GM23338 (cell line): ENCODE measurements at regions not wholly inside any gene's neighbourhood (a gene's known extent, or its start where the extent isn't known, plus 50 kb on each side); places are given as distances from the start of the nearest gene placed in this dataset.

Experiments used
- ATAC-seq: fragments of 200-7000 bp; cut with Tn5 transposase; 3 replicates; pipeline ENCODE4 v1.9.1; 2020
- DNase-seq: peaks from one replicate; pipeline ENCODE4 v3.0.0-alpha.2; 2015; ENCODE audit warnings: low spot score
- H2AFZ ChIP-seq: fragments of 200-600 bp; sonication (generic); 2 replicates; pipeline ENCODE4 v1.8.0; 2016; ENCODE audit warnings: antibody characterized with exemption, mild to moderate bottlenecking, moderate library complexity
- H3F3A ChIP-seq: fragments of 200-600 bp; sonication (generic); replicated peaks from 2 replicates; pipeline ENCODE4 v1.8.0; 2017; ENCODE audit warnings: antibody characterized with exemption, mixed run types, low read depth
- H3K27ac ChIP-seq: fragments of 200-600 bp; sonication (generic); 2 replicates; pipeline ENCODE4 v1.6.1; 2016; ENCODE audit warnings: low read depth
- H3K27me3 ChIP-seq: fragments of 200-600 bp; sonication (generic); 2 replicates; pipeline ENCODE4 v1.8.0; 2016; ENCODE audit warnings: mild to moderate bottlenecking, mixed run types, moderate library complexity; ENCODE audit not compliant: insufficient read depth
- H3K36me3 ChIP-seq: fragments of 200-600 bp; sonication (generic); 2 replicates; pipeline ENCODE4 v1.8.0; 2016; ENCODE audit warnings: mild to moderate bottlenecking; ENCODE audit not compliant: insufficient read depth
- H3K4me1 ChIP-seq: fragments of 200-600 bp; sonication (generic); 2 replicates; pipeline ENCODE4 v1.8.0; 2016; ENCODE audit warnings: mild to moderate bottlenecking, moderate library complexity; ENCODE audit not compliant: insufficient read depth
- H3K4me2 ChIP-seq: fragments of 200-600 bp; sonication (generic); 2 replicates; pipeline ENCODE4 v1.7.1; 2017; ENCODE audit warnings: mixed run types
- H3K4me3 ChIP-seq: fragments of 200-600 bp; sonication (generic); 2 replicates; pipeline ENCODE4 v1.6.1; 2016; ENCODE audit warnings: mixed run types
- H3K79me2 ChIP-seq: fragments of 200-600 bp; sonication (generic); replicated peaks from 2 replicates; pipeline ENCODE4 v1.8.0; 2017; ENCODE audit warnings: mild to moderate bottlenecking; ENCODE audit not compliant: insufficient read depth
- H3K9me2 ChIP-seq: fragments of 200-600 bp; sonication (generic); 2 replicates; pipeline ENCODE4 v1.8.0; 2017; ENCODE audit not compliant: insufficient read depth
- H4K20me1 ChIP-seq: fragments of 200-600 bp; sonication (generic); replicated peaks from 2 replicates; pipeline ENCODE4 v1.8.0; 2017; ENCODE audit warnings: mild to moderate bottlenecking; ENCODE audit not compliant: insufficient read depth
- H3K27ac Mint-ChIP-seq: 2 replicates; pipeline ENCODE4 v1.8.0; 2020; ENCODE audit warnings: inconsistent platforms, mild to moderate bottlenecking, moderate library complexity, mixed read lengths
- H3K27me3 Mint-ChIP-seq: 3 replicates; pipeline ENCODE4 v1.8.0; 2022; ENCODE audit warnings: low read depth, mild to moderate bottlenecking, moderate library complexity, mixed read lengths, inconsistent platforms; ENCODE audit not compliant: insufficient read depth, poor library complexity
- H3K36me3 Mint-ChIP-seq: 3 replicates; pipeline ENCODE4 v1.8.0; 2021; ENCODE audit warnings: low read depth, mild to moderate bottlenecking, inconsistent platforms, moderate library complexity, mixed read lengths
- H3K4me1 Mint-ChIP-seq: 3 replicates; pipeline ENCODE4 v1.8.0; 2020; ENCODE audit warnings: mild to moderate bottlenecking, inconsistent platforms, mixed read lengths
- H3K4me3 Mint-ChIP-seq: 3 replicates; pipeline ENCODE4 v1.8.0; 2021; ENCODE audit warnings: moderate library complexity, mild to moderate bottlenecking, inconsistent platforms, mixed read lengths
- H3K9me3 Mint-ChIP-seq: 3 replicates; pipeline ENCODE4 v1.8.0; 2020; ENCODE audit warnings: moderate library complexity, mild to moderate bottlenecking, inconsistent platforms, mixed read lengths
- CREB1 ChIP-seq: fragments of 250-450 bp; sonication (Bioruptor Pico); IDR thresholded peaks from 2 replicates; pipeline ENCODE4 v1.5.0; 2020; ENCODE audit warnings: low read depth, mild to moderate bottlenecking, moderate library complexity
- EZH2 ChIP-seq: fragments of 200-600 bp; sonication (generic); IDR thresholded peaks from one replicate; pipeline ENCODE4 v1.8.0; 2017; ENCODE audit warnings: antibody characterized with exemption, mild to moderate bottlenecking, low read depth; ENCODE audit not compliant: unreplicated experiment
- EZH2phosphoT487 ChIP-seq: fragments of 200-600 bp; sonication (generic); IDR thresholded peaks from one replicate; pipeline ENCODE4 v1.8.1; 2018; ENCODE audit warnings: antibody characterized with exemption; ENCODE audit not compliant: unreplicated experiment
- JUNB ChIP-seq: IDR thresholded peaks from one replicate; pipeline ENCODE4 v1.6.1; 2016; ENCODE audit warnings: antibody characterized with exemption; ENCODE audit not compliant: unreplicated experiment
- NANOG ChIP-seq: IDR thresholded peaks from 2 replicates; pipeline ENCODE4 v1.6.1; 2016; ENCODE audit warnings: antibody characterized with exemption, borderline replicate concordance
- POLR2AphosphoS5 ChIP-seq: IDR thresholded peaks from 2 replicates; pipeline ENCODE4 v1.6.1; 2016; ENCODE audit warnings: antibody characterized with exemption, low read depth
- STAT1 ChIP-seq: IDR thresholded peaks from one replicate; pipeline ENCODE4 v1.6.1; 2016; ENCODE audit warnings: antibody characterized with exemption; ENCODE audit not compliant: unreplicated experiment
- ZNF114 ChIP-seq: fragments of 250-450 bp; sonication (Bioruptor Pico); IDR thresholded peaks from 2 replicates; pipeline ENCODE4 v1.5.0; 2020; ENCODE audit warnings: mild to moderate bottlenecking, moderate library complexity
- ZNF331 ChIP-seq: fragments of 250-450 bp; sonication (Bioruptor Pico); IDR thresholded peaks from 2 replicates; pipeline ENCODE4 v1.5.0; 2020; ENCODE audit warnings: low read depth, mild to moderate bottlenecking, moderate library complexity
- TF ChIP-seq, protein P1 (sequence below), 2 experiments: fragments of 200-600 bp in 1 of 2; sonication (generic) in 1 of 2; conservative IDR thresholded peaks; 2 replicates each; pipeline versions ENCODE4 v1.5.1 to v1.6.1; 2016 to 2017; ENCODE audit warnings: antibody characterized with exemption in 2 of 2, low read depth in 2 of 2, mild to moderate bottlenecking in 2 of 2, moderate library complexity in 1 of 2
- TF ChIP-seq, protein P2 (sequence below): fragments of 250-450 bp; sonication (Bioruptor Pico); IDR thresholded peaks from 2 replicates; pipeline ENCODE4 v1.5.0; 2020; ENCODE audit warnings: mild to moderate bottlenecking, moderate library complexity
- TF ChIP-seq, protein P3 (sequence below): IDR thresholded peaks from 2 replicates; pipeline ENCODE4 v1.6.1; 2016; ENCODE audit warnings: antibody characterized with exemption
- TF ChIP-seq, protein P4 (sequence below): IDR thresholded peaks from one replicate; pipeline ENCODE4 v1.6.1; 2018; ENCODE audit warnings: antibody characterized with exemption; ENCODE audit not compliant: unreplicated experiment

DNA sequence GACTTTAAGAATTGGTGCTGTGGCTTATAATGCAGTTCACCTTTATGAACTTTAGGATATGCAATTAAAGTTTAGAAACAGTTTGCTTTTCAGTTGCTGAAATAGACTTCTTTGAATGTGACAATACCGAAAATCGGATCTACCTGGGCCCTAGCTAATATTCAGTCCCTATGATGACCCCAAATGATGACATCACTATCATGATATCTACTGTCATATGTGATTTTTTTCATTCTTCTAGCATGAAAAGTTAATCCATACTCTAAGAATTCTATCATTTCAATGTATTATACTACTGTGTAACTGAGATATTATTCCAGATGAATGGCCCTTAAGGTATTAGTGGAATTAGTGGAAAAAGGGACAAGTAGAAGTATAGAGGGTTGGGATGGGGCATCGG, 487.2 kb upstream of the TUSC1 start:
- Histone ChIP-seq H3K27ac (no peak overlapping the region), H3K4me2 (no peak overlapping the region), H3K4me1 (peaks cover 8% of the 10 kb centered on the region; the same call in 1 of the 2 replicates), H2AFZ (no peak overlapping the region), H3K36me3 (no peaks in the 10 kb centered on the region), H3F3A (no peaks in the 10 kb centered on the region), H3K79me2 (no peaks in the 10 kb centered on the region), H3K27me3 (no peaks in the 10 kb centered on the region), H3K4me3 (no peak overlapping the region), H3K9me2 (no peaks in the 10 kb centered on the region; the same call in 1 of the 2 replicates), H4K20me1 (no peaks in the 10 kb centered on the region)
- TF ChIP-seq JUNB = no peak
- no peak for TF ChIP-seq EZH2phosphoT487
- TF ChIP-seq ZNF114 (CRISPR knock-in tag) = no peak
- no peak for TF ChIP-seq CREB1 (CRISPR knock-in tag)
- no peak for TF ChIP-seq EZH2
- TF ChIP-seq, protein P1, sequence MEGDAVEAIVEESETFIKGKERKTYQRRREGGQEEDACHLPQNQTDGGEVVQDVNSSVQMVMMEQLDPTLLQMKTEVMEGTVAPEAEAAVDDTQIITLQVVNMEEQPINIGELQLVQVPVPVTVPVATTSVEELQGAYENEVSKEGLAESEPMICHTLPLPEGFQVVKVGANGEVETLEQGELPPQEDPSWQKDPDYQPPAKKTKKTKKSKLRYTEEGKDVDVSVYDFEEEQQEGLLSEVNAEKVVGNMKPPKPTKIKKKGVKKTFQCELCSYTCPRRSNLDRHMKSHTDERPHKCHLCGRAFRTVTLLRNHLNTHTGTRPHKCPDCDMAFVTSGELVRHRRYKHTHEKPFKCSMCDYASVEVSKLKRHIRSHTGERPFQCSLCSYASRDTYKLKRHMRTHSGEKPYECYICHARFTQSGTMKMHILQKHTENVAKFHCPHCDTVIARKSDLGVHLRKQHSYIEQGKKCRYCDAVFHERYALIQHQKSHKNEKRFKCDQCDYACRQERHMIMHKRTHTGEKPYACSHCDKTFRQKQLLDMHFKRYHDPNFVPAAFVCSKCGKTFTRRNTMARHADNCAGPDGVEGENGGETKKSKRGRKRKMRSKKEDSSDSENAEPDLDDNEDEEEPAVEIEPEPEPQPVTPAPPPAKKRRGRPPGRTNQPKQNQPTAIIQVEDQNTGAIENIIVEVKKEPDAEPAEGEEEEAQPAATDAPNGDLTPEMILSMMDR (conservative IDR thresholded peaks at IDR 0.05; ENCODE audit: low read depth in 2 of 2) = no peak
- no peak for TF ChIP-seq NANOG
- TF ChIP-seq ZNF331 = no peak
- no peak for TF ChIP-seq STAT1
- TF ChIP-seq, protein P2, sequence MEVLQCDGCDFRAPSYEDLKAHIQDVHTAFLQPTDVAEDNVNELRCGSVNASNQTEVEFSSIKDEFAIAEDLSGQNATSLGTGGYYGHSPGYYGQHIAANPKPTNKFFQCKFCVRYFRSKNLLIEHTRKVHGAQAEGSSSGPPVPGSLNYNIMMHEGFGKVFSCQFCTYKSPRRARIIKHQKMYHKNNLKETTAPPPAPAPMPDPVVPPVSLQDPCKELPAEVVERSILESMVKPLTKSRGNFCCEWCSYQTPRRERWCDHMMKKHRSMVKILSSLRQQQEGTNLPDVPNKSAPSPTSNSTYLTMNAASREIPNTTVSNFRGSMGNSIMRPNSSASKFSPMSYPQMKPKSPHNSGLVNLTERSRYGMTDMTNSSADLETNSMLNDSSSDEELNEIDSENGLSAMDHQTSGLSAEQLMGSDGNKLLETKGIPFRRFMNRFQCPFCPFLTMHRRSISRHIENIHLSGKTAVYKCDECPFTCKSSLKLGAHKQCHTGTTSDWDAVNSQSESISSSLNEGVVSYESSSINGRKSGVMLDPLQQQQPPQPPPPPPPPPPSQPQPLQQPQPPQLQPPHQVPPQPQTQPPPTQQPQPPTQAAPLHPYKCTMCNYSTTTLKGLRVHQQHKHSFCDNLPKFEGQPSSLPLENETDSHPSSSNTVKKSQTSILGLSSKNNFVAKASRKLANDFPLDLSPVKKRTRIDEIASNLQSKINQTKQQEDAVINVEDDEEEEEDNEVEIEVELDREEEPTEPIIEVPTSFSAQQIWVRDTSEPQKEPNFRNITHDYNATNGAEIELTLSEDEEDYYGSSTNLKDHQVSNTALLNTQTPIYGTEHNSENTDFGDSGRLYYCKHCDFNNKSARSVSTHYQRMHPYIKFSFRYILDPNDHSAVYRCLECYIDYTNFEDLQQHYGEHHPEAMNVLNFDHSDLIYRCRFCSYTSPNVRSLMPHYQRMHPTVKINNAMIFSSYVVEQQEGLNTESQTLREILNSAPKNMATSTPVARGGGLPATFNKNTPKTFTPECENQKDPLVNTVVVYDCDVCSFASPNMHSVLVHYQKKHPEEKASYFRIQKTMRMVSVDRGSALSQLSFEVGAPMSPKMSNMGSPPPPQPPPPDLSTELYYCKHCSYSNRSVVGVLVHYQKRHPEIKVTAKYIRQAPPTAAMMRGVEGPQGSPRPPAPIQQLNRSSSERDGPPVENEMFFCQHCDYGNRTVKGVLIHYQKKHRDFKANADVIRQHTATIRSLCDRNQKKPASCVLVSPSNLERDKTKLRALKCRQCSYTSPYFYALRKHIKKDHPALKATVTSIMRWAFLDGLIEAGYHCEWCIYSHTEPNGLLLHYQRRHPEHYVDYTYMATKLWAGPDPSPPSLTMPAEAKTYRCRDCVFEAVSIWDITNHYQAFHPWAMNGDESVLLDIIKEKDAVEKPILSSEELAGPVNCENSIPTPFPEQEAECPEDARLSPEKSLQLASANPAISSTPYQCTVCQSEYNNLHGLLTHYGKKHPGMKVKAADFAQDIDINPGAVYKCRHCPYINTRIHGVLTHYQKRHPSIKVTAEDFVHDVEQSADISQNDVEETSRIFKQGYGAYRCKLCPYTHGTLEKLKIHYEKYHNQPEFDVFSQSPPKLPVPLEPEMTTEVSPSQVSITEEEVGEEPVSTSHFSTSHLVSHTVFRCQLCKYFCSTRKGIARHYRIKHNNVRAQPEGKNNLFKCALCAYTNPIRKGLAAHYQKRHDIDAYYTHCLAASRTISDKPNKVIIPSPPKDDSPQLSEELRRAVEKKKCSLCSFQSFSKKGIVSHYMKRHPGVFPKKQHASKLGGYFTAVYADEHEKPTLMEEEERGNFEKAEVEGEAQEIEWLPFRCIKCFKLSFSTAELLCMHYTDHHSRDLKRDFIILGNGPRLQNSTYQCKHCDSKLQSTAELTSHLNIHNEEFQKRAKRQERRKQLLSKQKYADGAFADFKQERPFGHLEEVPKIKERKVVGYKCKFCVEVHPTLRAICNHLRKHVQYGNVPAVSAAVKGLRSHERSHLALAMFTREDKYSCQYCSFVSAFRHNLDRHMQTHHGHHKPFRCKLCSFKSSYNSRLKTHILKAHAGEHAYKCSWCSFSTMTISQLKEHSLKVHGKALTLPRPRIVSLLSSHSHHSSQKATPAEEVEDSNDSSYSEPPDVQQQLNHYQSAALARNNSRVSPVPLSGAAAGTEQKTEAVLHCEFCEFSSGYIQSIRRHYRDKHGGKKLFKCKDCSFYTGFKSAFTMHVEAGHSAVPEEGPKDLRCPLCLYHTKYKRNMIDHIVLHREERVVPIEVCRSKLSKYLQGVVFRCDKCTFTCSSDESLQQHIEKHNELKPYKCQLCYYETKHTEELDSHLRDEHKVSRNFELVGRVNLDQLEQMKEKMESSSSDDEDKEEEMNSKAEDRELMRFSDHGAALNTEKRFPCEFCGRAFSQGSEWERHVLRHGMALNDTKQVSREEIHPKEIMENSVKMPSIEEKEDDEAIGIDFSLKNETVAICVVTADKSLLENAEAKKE (CRISPR knock-in tag) = no peak
- TF ChIP-seq, protein P3, sequence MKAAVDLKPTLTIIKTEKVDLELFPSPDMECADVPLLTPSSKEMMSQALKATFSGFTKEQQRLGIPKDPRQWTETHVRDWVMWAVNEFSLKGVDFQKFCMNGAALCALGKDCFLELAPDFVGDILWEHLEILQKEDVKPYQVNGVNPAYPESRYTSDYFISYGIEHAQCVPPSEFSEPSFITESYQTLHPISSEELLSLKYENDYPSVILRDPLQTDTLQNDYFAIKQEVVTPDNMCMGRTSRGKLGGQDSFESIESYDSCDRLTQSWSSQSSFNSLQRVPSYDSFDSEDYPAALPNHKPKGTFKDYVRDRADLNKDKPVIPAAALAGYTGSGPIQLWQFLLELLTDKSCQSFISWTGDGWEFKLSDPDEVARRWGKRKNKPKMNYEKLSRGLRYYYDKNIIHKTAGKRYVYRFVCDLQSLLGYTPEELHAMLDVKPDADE = no peak
- TF ChIP-seq POLR2AphosphoS5 = no peak
- TF ChIP-seq, protein P4, sequence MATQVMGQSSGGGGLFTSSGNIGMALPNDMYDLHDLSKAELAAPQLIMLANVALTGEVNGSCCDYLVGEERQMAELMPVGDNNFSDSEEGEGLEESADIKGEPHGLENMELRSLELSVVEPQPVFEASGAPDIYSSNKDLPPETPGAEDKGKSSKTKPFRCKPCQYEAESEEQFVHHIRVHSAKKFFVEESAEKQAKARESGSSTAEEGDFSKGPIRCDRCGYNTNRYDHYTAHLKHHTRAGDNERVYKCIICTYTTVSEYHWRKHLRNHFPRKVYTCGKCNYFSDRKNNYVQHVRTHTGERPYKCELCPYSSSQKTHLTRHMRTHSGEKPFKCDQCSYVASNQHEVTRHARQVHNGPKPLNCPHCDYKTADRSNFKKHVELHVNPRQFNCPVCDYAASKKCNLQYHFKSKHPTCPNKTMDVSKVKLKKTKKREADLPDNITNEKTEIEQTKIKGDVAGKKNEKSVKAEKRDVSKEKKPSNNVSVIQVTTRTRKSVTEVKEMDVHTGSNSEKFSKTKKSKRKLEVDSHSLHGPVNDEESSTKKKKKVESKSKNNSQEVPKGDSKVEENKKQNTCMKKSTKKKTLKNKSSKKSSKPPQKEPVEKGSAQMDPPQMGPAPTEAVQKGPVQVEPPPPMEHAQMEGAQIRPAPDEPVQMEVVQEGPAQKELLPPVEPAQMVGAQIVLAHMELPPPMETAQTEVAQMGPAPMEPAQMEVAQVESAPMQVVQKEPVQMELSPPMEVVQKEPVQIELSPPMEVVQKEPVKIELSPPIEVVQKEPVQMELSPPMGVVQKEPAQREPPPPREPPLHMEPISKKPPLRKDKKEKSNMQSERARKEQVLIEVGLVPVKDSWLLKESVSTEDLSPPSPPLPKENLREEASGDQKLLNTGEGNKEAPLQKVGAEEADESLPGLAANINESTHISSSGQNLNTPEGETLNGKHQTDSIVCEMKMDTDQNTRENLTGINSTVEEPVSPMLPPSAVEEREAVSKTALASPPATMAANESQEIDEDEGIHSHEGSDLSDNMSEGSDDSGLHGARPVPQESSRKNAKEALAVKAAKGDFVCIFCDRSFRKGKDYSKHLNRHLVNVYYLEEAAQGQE = no peak
- Mint-ChIP-seq H3K36me3 (no peaks in the 10 kb centered on the region; the same call in 2 of the 3 replicates), H3K9me3 (no peaks in the 10 kb centered on the region), H3K27ac (no peak overlapping the region), H3K27me3 (no peaks in the 10 kb centered on the region), H3K4me3 (no peak overlapping the region), H3K4me1 (peaks cover 10% of the 10 kb centered on the region)
- ATAC-seq (no peak), DNase-seq (no peak)
